IPS-18a (cell line): ENCODE measurements at regions not wholly inside any gene's neighbourhood (a gene's known extent, or its start where the extent isn't known, plus 50 kb on each side); places are given as distances from the start of the nearest gene placed in this dataset.
"Not testable (repeated sequence)": the region's sequence is repeated elsewhere in the genome, so short reads cannot be mapped to it uniquely, and the experiment has no call there.

ENCODE experiments used
- H3K27ac ChIP-seq: one replicate; pipeline ENCODE4 v1.5.1; 2013; ENCODE audit warnings: low read length
- H3K27me3 ChIP-seq: one replicate; pipeline ENCODE4 v1.6.1; 2013; ENCODE audit warnings: mild to moderate bottlenecking, low read length; ENCODE audit not compliant: control insufficient read depth, insufficient read depth
- H3K36me3 ChIP-seq: one replicate; pipeline ENCODE4 v1.6.1; 2013; ENCODE audit warnings: low read depth, low read length; ENCODE audit not compliant: control insufficient read depth
- H3K4me1 ChIP-seq: one replicate; pipeline ENCODE4 v1.6.1; 2013; ENCODE audit warnings: low read depth, low read length; ENCODE audit not compliant: control insufficient read depth
- H3K4me3 ChIP-seq: one replicate; pipeline ENCODE4 v1.5.1; 2013; ENCODE audit warnings: low read length
- H3K9ac ChIP-seq: one replicate; pipeline ENCODE4 v1.6.1; 2013; ENCODE audit warnings: mild to moderate bottlenecking, low read length, moderate library complexity
- H3K9me3 ChIP-seq: one replicate; pipeline ENCODE4 v1.6.1; 2013; ENCODE audit warnings: low read depth, low read length; ENCODE audit not compliant: control insufficient read depth

- Histone ChIP-seq H3K27ac (no peak overlapping the region), H3K36me3 (no peaks in the 10 kb centered on the region), H3K9me3 (no peaks in the 10 kb centered on the region), H3K4me1 (no peaks in the 10 kb centered on the region), H3K27me3 (no peaks in the 10 kb centered on the region), H3K4me3 (no peak overlapping the region), H3K9ac (no peak overlapping the region)
These were observed 615.6 kb upstream of the DPPA4 start for GRCh38 chr3:109952924-109953323.

- Histone ChIP-seq H3K9me3 (no peaks in the 10 kb centered on the region), H3K36me3 (no peaks in the 10 kb centered on the region)
These were observed 626.5 kb upstream of the DPPA4 start for GRCh38 chr3:109963831-109964230.

GRCh38 chr3:109973733-109974132 is 636.4 kb upstream of the DPPA4 start:
- no peaks in the 10 kb centered on the region for H3K9me3 ChIP-seq
- H3K36me3 ChIP-seq: no peaks in the 10 kb centered on the region
- H3K4me3 ChIP-seq: no peak overlapping the region
- no peak overlapping the region for H3K9ac ChIP-seq
- H3K27ac ChIP-seq: no peak overlapping the region
- H3K4me1 ChIP-seq: no peaks in the 10 kb centered on the region
- H3K27me3 ChIP-seq: no peaks in the 10 kb centered on the region

More at GRCh38 chr3:109963831-109964230, 626.5 kb upstream of the DPPA4 start:
- no peaks in the 10 kb centered on the region for H3K4me1 ChIP-seq
- no peak overlapping the region for H3K9ac ChIP-seq
- no peaks in the 10 kb centered on the region for H3K27me3 ChIP-seq
- H3K27ac ChIP-seq: no peak overlapping the region
- no peak overlapping the region for H3K4me3 ChIP-seq

- Histone ChIP-seq H3K9ac (no peak overlapping the region), H3K27me3 (no peaks in the 10 kb centered on the region), H3K4me1 (peaks cover 6% of the 10 kb centered on the region), H3K4me3 (no peak overlapping the region), H3K36me3 (no peaks in the 10 kb centered on the region), H3K9me3 (no peaks in the 10 kb centered on the region), H3K27ac (no peak overlapping the region)
These were observed 640.6 kb upstream of the DPPA4 start for GRCh38 chr3:109977897-109978296.

GRCh38 chr3:109982201-109982600 is 644.9 kb upstream of the DPPA4 start:
- H3K4me3 ChIP-seq: no peak overlapping the region
- no peaks in the 10 kb centered on the region for H3K9me3 ChIP-seq
- peaks cover 6% of the 10 kb centered on the region for H3K4me1 ChIP-seq
- H3K36me3 ChIP-seq: no peaks in the 10 kb centered on the region
- H3K9ac ChIP-seq: no peak overlapping the region
- H3K27me3 ChIP-seq: no peaks in the 10 kb centered on the region
- H3K27ac ChIP-seq: no peak overlapping the region

- H3K27me3 ChIP-seq: no peaks in the 10 kb centered on the region
- H3K36me3 ChIP-seq: no peaks in the 10 kb centered on the region
- no peak overlapping the region for H3K4me3 ChIP-seq
- H3K4me1 ChIP-seq: peaks cover 6% of the 10 kb centered on the region
- no peak overlapping the region for H3K27ac ChIP-seq
- no peaks in the 10 kb centered on the region for H3K9me3 ChIP-seq
- no peak overlapping the region for H3K9ac ChIP-seq
These were observed 647.6 kb upstream of the DPPA4 start for GRCh38 chr3:109984976-109985375.

GRCh38 chr3:109985943-109986555 is 648.7 kb upstream of the DPPA4 start:
- peaks cover 6% of the 10 kb centered on the region for H3K4me1 ChIP-seq
- no peak overlapping the region for H3K9ac ChIP-seq
- H3K36me3 ChIP-seq: no peaks in the 10 kb centered on the region
- H3K27ac ChIP-seq: no peak overlapping the region
- H3K4me3 ChIP-seq: no peak overlapping the region
- H3K9me3 ChIP-seq: no peaks in the 10 kb centered on the region
- H3K27me3 ChIP-seq: no peaks in the 10 kb centered on the region

GRCh38 chr3:109994853-109995252 is 657.5 kb upstream of the DPPA4 start:
- no peak overlapping the region for H3K4me3 ChIP-seq
- no peaks in the 10 kb centered on the region for H3K9me3 ChIP-seq
- no peaks in the 10 kb centered on the region for H3K36me3 ChIP-seq

GRCh38 chr3:109995377-109995776 is 658.0 kb upstream of the DPPA4 start:
- no peak overlapping the region for H3K9ac ChIP-seq
- no peak overlapping the region for H3K27ac ChIP-seq
- no peaks in the 10 kb centered on the region for H3K4me1 ChIP-seq
- no peaks in the 10 kb centered on the region for H3K27me3 ChIP-seq
- H3K4me3 ChIP-seq: no peak overlapping the region
- H3K36me3 ChIP-seq: no peaks in the 10 kb centered on the region
- no peaks in the 10 kb centered on the region for H3K9me3 ChIP-seq

More at GRCh38 chr3:109994853-109995252, 657.5 kb upstream of the DPPA4 start:
- Histone ChIP-seq H3K27ac (no peak overlapping the region), H3K27me3 (no peaks in the 10 kb centered on the region), H3K4me1 (no peaks in the 10 kb centered on the region), H3K9ac (no peak overlapping the region)

- H3K27ac ChIP-seq, H3K27me3 ChIP-seq, H3K9me3 ChIP-seq, H3K9ac ChIP-seq, H3K4me1 ChIP-seq, H3K4me3 ChIP-seq, H3K36me3 ChIP-seq: not testable (repeated sequence)
These were observed 664.6 kb upstream of the DPPA4 start for GRCh38 chr3:110001905-110002304.

GRCh38 chr3:110006913-110007312 is 669.6 kb upstream of the DPPA4 start:
- H3K4me1 ChIP-seq: no peaks in the 10 kb centered on the region
- H3K27me3 ChIP-seq: no peaks in the 10 kb centered on the region
- no peak overlapping the region for H3K9ac ChIP-seq
- H3K9me3 ChIP-seq: no peaks in the 10 kb centered on the region
- no peak overlapping the region for H3K27ac ChIP-seq
- no peaks in the 10 kb centered on the region for H3K36me3 ChIP-seq
- H3K4me3 ChIP-seq: no peak overlapping the region

GRCh38 chr3:110015231-110015963 is 678.1 kb upstream of the DPPA4 start:
- Histone ChIP-seq H3K27me3 (no peaks in the 10 kb centered on the region), H3K4me1 (peaks cover 29% of the 10 kb centered on the region), H3K9ac (no peak overlapping the region), H3K9me3 (no peaks in the 10 kb centered on the region), H3K36me3 (no peaks in the 10 kb centered on the region), H3K4me3 (no peak overlapping the region), H3K27ac (no peak overlapping the region)
